CD14-positive monocyte (primary cell): ENCODE measurements at regions not wholly inside any gene's neighbourhood (a gene's known extent, or its start where the extent isn't known, plus 50 kb on each side); places are given as distances from the start of the nearest gene placed in this dataset.

Source experiments
- DNase-seq, 3 donors: peaks; one replicate each; pipeline ENCODE4 v3.0.0-alpha.2; 2011 to 2022
- H2AFZ ChIP-seq: 2 replicates; pipeline ENCODE4 v1.6.0; 2012; ENCODE audit warnings: mild to moderate bottlenecking, low read depth, low read length, inconsistent platforms; ENCODE audit not compliant: insufficient read depth, poor library complexity, severe bottlenecking
- H3K27ac ChIP-seq, 2 donors: 1 replicate in 1 of 2; 2 replicates in 1 of 2; pipeline ENCODE4 v1.5.1; 2012 to 2013; ENCODE audit warnings: low read length in 2 of 2, control low read depth in 1 of 2, inconsistent platforms in 1 of 2, low read depth in 1 of 2, mild to moderate bottlenecking in 1 of 2
- H3K27me3 ChIP-seq, 2 donors: one replicate each; pipeline versions ENCODE4 v1.6.0 to v1.6.1; 2011 to 2013; ENCODE audit warnings: low read length in 2 of 2; ENCODE audit not compliant: control insufficient read depth in 2 of 2, insufficient read depth in 2 of 2
- H3K36me3 ChIP-seq, 2 donors: replicated peaks in 1 of 2; 1 replicate in 1 of 2; 2 replicates in 1 of 2; pipeline versions ENCODE4 v1.5.1 to v1.6.1; 2012 to 2013; ENCODE audit warnings: low read length in 2 of 2, control low read depth in 1 of 2, inconsistent platforms in 1 of 2, mild to moderate bottlenecking in 1 of 2; ENCODE audit not compliant: insufficient read depth in 2 of 2, control insufficient read depth in 1 of 2
- H3K4me1 ChIP-seq, 2 donors: 1 replicate in 1 of 2; 2 replicates in 1 of 2; pipeline versions ENCODE4 v1.5.1 to v1.6.1; 2012 to 2013; ENCODE audit warnings: low read length in 2 of 2, control low read depth in 1 of 2, inconsistent platforms in 1 of 2, mild to moderate bottlenecking in 1 of 2, moderate library complexity in 1 of 2; ENCODE audit not compliant: insufficient read depth in 2 of 2, control insufficient read depth in 1 of 2
- H3K4me2 ChIP-seq: replicated peaks from 2 replicates; pipeline ENCODE3; 2012; ENCODE audit warnings: low read length, moderate library complexity, mild to moderate bottlenecking; ENCODE audit not compliant: poor library complexity, severe bottlenecking; ENCODE audit errors: extremely low read depth
- H3K4me3 ChIP-seq, 3 experiments: fragments of 200-600 bp in 1 of 3; sonication (generic) in 1 of 3; replicated peaks in 1 of 3; 1 replicate in 2 of 3; 2 replicates in 1 of 3; pipeline ENCODE4 v1.5.1; 2011 to 2013; ENCODE audit warnings: low read length in 3 of 3, mild to moderate bottlenecking in 3 of 3, control low read depth in 2 of 3, low read depth in 2 of 3, inconsistent platforms in 1 of 3, moderate library complexity in 1 of 3
- H3K79me2 ChIP-seq: 2 replicates; pipeline ENCODE4 v1.6.0; 2012; ENCODE audit warnings: mild to moderate bottlenecking, control low read depth, inconsistent platforms, low read length, moderate library complexity; ENCODE audit not compliant: insufficient read depth
- H3K9ac ChIP-seq: 2 replicates; pipeline ENCODE4 v1.6.0; 2017; ENCODE audit warnings: low read length, mild to moderate bottlenecking; ENCODE audit not compliant: insufficient read depth, poor library complexity, severe bottlenecking
- H3K9me3 ChIP-seq, 2 donors: replicated peaks in 1 of 2; 1 replicate in 1 of 2; 2 replicates in 1 of 2; pipeline versions ENCODE4 v1.5.1 to v1.6.1; 2012 to 2013; ENCODE audit warnings: low read length in 2 of 2, control low read depth in 1 of 2; ENCODE audit not compliant: control insufficient read depth in 1 of 2, insufficient read depth in 1 of 2
- H4K20me1 ChIP-seq: 2 replicates; pipeline ENCODE4 v1.6.0; 2012; ENCODE audit warnings: mild to moderate bottlenecking, low read length, control low read depth, moderate library complexity; ENCODE audit not compliant: insufficient read depth
- H3K27ac Mint-ChIP-seq, 7 donors: one replicate each; pipeline ENCODE4 v1.8.0; 2020; ENCODE audit warnings: mild to moderate bottlenecking in 7 of 7, mixed read lengths in 7 of 7, moderate library complexity in 6 of 7, inconsistent platforms in 2 of 7
- H3K27me3 Mint-ChIP-seq, 3 donors: one replicate each; pipeline ENCODE4 v1.8.0; 2021 to 2022; ENCODE audit warnings: low read depth in 3 of 3, mild to moderate bottlenecking in 3 of 3, mixed read lengths in 3 of 3, moderate library complexity in 3 of 3, inconsistent platforms in 1 of 3
- H3K36me3 Mint-ChIP-seq, 2 donors: one replicate each; pipeline ENCODE4 v1.8.0; 2020; ENCODE audit warnings: mixed read lengths in 2 of 2, inconsistent platforms in 1 of 2, mild to moderate bottlenecking in 1 of 2
- H3K4me1 Mint-ChIP-seq: one replicate; pipeline ENCODE4 v1.8.0; 2020; ENCODE audit warnings: mild to moderate bottlenecking, mixed read lengths
- H3K4me3 Mint-ChIP-seq, 2 donors: one replicate each; pipeline ENCODE4 v1.8.0; 2020; ENCODE audit warnings: mild to moderate bottlenecking in 2 of 2, mixed read lengths in 2 of 2, moderate library complexity in 1 of 2
- H3K9me3 Mint-ChIP-seq, 7 donors: one replicate each; pipeline ENCODE4 v1.8.0; 2020 to 2022; ENCODE audit warnings: mixed read lengths in 7 of 7, mild to moderate bottlenecking in 6 of 7, moderate library complexity in 6 of 7, inconsistent platforms in 2 of 7
- WGBS: methylation state at CpG from one replicate; pipeline ENCODE4 v1.1.5; 2013; ENCODE audit warnings: missing lambda C conversion rate; ENCODE audit not compliant: insufficient coverage; 5-methylcytosine and 5-hydroxymethylcytosine counted together
- intact Hi-C, 2 donors: fragments of 100-400 bp; cut with micrococcal nuclease; formaldehyde crosslinking; loops; one replicate each; pipeline versions ENCODE4 v1.15.0 to v1.15.1; 2023
- TF ChIP-seq, protein P1 (sequence below): fragments of 200-600 bp; IDR thresholded peaks from one replicate; pipeline ENCODE4 v1.8.0; 2022; ENCODE audit warnings: antibody characterized with exemption, mild to moderate bottlenecking

- Histone ChIP-seq H2AFZ (no peak overlapping the region), H3K9me3 (no peaks in the 10 kb centered on the region), H3K27ac (no peak overlapping the region), H3K4me1 (no peaks in the 10 kb centered on the region), H3K9ac (no peak overlapping the region), H3K4me2 (no peak overlapping the region), H3K36me3 (no peaks in the 10 kb centered on the region), H4K20me1 (no peaks in the 10 kb centered on the region), H3K4me3 (no peak overlapping the region), H3K27me3 (no peaks in the 10 kb centered on the region), H3K79me2 (no peaks in the 10 kb centered on the region)
- TF ChIP-seq, protein P1, sequence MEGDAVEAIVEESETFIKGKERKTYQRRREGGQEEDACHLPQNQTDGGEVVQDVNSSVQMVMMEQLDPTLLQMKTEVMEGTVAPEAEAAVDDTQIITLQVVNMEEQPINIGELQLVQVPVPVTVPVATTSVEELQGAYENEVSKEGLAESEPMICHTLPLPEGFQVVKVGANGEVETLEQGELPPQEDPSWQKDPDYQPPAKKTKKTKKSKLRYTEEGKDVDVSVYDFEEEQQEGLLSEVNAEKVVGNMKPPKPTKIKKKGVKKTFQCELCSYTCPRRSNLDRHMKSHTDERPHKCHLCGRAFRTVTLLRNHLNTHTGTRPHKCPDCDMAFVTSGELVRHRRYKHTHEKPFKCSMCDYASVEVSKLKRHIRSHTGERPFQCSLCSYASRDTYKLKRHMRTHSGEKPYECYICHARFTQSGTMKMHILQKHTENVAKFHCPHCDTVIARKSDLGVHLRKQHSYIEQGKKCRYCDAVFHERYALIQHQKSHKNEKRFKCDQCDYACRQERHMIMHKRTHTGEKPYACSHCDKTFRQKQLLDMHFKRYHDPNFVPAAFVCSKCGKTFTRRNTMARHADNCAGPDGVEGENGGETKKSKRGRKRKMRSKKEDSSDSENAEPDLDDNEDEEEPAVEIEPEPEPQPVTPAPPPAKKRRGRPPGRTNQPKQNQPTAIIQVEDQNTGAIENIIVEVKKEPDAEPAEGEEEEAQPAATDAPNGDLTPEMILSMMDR: no peak
- H3K9me3 Mint-ChIP-seq: peaks cover 0 to 6% (median 0%) of the 10 kb centered on the region in 7 donors
- intact Hi-C loops: no loop called here
- DNase-seq: no peak
- peaks cover 0 to 6% (median 3%) of the 10 kb centered on the region in 3 donors for H3K27me3 Mint-ChIP-seq
- H3K36me3 Mint-ChIP-seq: no peaks in the 10 kb centered on the region
- no peak overlapping the region for H3K27ac Mint-ChIP-seq
- H3K4me1 Mint-ChIP-seq: no peaks in the 10 kb centered on the region
- no peak overlapping the region for H3K4me3 Mint-ChIP-seq
- WGBS: no CpG with 5 or more reads among the region's 6 CpGs
Measured at GRCh38 chrY:7240101-7240500, 328.5 kb upstream of the AMELY start.

DNA sequence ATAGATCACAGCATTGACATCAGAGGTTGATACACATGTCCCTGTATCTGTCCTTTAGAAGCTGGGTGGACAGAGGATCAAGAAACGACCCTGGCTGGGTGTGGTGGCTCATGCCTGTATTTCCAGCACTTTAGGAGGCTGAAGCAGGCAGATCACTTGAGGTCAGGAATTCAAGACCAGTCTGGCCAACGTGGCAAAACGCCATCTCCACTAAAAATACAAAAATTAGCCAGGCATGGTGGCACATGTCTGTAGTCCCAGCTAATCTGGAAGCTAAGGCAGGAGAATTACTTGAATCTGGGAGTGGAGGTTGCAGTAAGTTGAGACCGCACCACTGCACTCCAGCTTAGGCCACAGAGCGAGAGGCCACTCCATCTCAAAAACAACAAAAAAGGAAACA, 300.4 kb upstream of the AMELY start:
- Histone ChIP-seq H2AFZ (no peak overlapping the region), H3K36me3 (no peaks in the 10 kb centered on the region), H3K9ac (no peak overlapping the region), H3K9me3 (no peaks in the 10 kb centered on the region), H3K4me1 (no peaks in the 10 kb centered on the region), H3K4me2 (no peak overlapping the region), H3K27ac (no peak overlapping the region), H3K79me2 (no peaks in the 10 kb centered on the region), H4K20me1 (no peaks in the 10 kb centered on the region), H3K4me3 (no peak overlapping the region), H3K27me3 (no peaks in the 10 kb centered on the region)
- peaks cover 0 to 2% (median 0%) of the 10 kb centered on the region in 7 donors for H3K9me3 Mint-ChIP-seq
- no peak overlapping the region for H3K27ac Mint-ChIP-seq
- no peaks in the 10 kb centered on the region for H3K4me1 Mint-ChIP-seq
- no peak overlapping the region for H3K4me3 Mint-ChIP-seq
- TF ChIP-seq, protein P1: no peak
- WGBS: no CpG with 5 or more reads among the region's 5 CpGs
- H3K27me3 Mint-ChIP-seq: no peaks in the 10 kb centered on the region
- no peaks in the 10 kb centered on the region for H3K36me3 Mint-ChIP-seq
- DNase-seq: no peak
- intact Hi-C loops: no loop called here
